Type B pancreatic cell (in vitro differentiated cells): ENCODE measurements at regions not wholly inside any gene's neighbourhood (a gene's known extent, or its start where the extent isn't known, plus 50 kb on each side); places are given as distances from the start of the nearest gene placed in this dataset.

Experiments
- DNase-seq: peaks from one replicate; pipeline ENCODE4 v3.0.0; 2021; ENCODE audit warnings: mixed read lengths; ENCODE audit not compliant: unreplicated experiment; ENCODE audit errors: extremely low spot score
- H3K27ac Mint-ChIP-seq: 2 replicates; pipeline ENCODE4 v1.8.0; 2021; ENCODE audit warnings: mild to moderate bottlenecking, mixed read lengths
- H3K27me3 Mint-ChIP-seq: 2 replicates; pipeline ENCODE4 v1.8.0; 2021; ENCODE audit warnings: mixed read lengths
- H3K36me3 Mint-ChIP-seq: 2 replicates; pipeline ENCODE4 v1.8.0; 2021; ENCODE audit warnings: mixed read lengths
- H3K4me1 Mint-ChIP-seq: one replicate; pipeline ENCODE4 v1.8.0; 2021; ENCODE audit warnings: mixed read lengths; ENCODE audit not compliant: unreplicated experiment
- H3K4me3 Mint-ChIP-seq: 2 replicates; pipeline ENCODE4 v1.8.0; 2021; ENCODE audit warnings: mild to moderate bottlenecking, mixed read lengths
- H3K9me3 Mint-ChIP-seq: 2 replicates; pipeline ENCODE4 v1.8.0; 2021; ENCODE audit warnings: mixed read lengths
- CTCF ChIP-seq: fragments of 200-600 bp; sonication (generic); conservative IDR thresholded peaks from 2 replicates; pipeline ENCODE4 v1.5.0; 2021; ENCODE audit warnings: antibody characterized with exemption, mild to moderate bottlenecking

- Mint-ChIP-seq H3K27ac (no peak overlapping the region), H3K4me1 (peaks cover 3% of the 10 kb centered on the region)
- DNase-seq = no peak
Observed at GRCh38 chr17:51401279-51401678, 140.9 kb downstream of the UTP18 start.

GRCh38 chr17:51402899-51403298 is 142.6 kb downstream of the UTP18 start:
- H3K27me3 Mint-ChIP-seq = peaks cover 15% of the 10 kb centered on the region
- H3K4me1 Mint-ChIP-seq = peaks cover 3% of the 10 kb centered on the region
- H3K9me3 Mint-ChIP-seq = no peaks in the 10 kb centered on the region
- no peak for TF ChIP-seq CTCF
- no peaks in the 10 kb centered on the region for H3K36me3 Mint-ChIP-seq
- no peak overlapping the region for H3K4me3 Mint-ChIP-seq
- no peak for DNase-seq
- no peak overlapping the region for H3K27ac Mint-ChIP-seq

More at GRCh38 chr17:51401279-51401678, 140.9 kb downstream of the UTP18 start:
- Mint-ChIP-seq H3K4me3 (no peak overlapping the region), H3K36me3 (no peaks in the 10 kb centered on the region), H3K27me3 (peaks cover 12% of the 10 kb centered on the region), H3K9me3 (no peaks in the 10 kb centered on the region)
- no peak for TF ChIP-seq CTCF

- Mint-ChIP-seq H3K4me3 (no peak overlapping the region), H3K27ac (no peak overlapping the region), H3K36me3 (no peaks in the 10 kb centered on the region), H3K9me3 (no peaks in the 10 kb centered on the region), H3K4me1 (peaks cover 3% of the 10 kb centered on the region), H3K27me3 (peaks cover 19% of the 10 kb centered on the region)
- no peak for DNase-seq
- no peak for TF ChIP-seq CTCF
Observed at GRCh38 chr17:51407576-51407975, 147.2 kb downstream of the UTP18 start.

- DNase-seq = no peak
- Mint-ChIP-seq H3K36me3 (no peaks in the 10 kb centered on the region), H3K4me3 (no peak overlapping the region), H3K4me1 (no peaks in the 10 kb centered on the region), H3K27ac (no peak overlapping the region), H3K9me3 (no peaks in the 10 kb centered on the region), H3K27me3 (peaks cover 36% of the 10 kb centered on the region)
- TF ChIP-seq CTCF = no peak
Observed at GRCh38 chr17:51419476-51419875, 159.1 kb downstream of the UTP18 start.

DNA sequence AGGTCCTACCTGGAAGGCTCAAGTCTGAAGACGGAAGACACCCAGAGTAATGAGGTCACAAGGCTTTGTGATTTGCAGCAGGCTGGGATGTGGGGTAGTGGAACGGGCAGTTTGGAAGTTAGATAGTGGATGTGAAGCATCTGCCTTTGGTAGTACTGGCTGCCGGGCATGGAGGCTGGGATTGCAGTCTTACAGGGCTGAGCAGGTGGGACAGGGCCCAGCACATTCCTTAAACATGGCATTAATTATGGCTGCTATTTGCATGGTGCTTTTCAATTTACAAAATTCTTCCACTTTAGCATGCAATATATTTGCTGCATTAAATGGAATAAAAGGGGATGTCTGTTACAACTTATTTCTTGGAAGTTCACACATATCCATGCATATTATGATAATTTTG is 161.2 kb downstream of the UTP18 start:
- no peaks in the 10 kb centered on the region for H3K9me3 Mint-ChIP-seq
- no peaks in the 10 kb centered on the region for H3K4me1 Mint-ChIP-seq
- H3K27ac Mint-ChIP-seq = no peak overlapping the region
- H3K4me3 Mint-ChIP-seq = no peak overlapping the region
- no peak for DNase-seq
- no peaks in the 10 kb centered on the region for H3K36me3 Mint-ChIP-seq
- H3K27me3 Mint-ChIP-seq = peaks cover 36% of the 10 kb centered on the region
- TF ChIP-seq CTCF = no peak

- no peak overlapping the region for H3K4me3 Mint-ChIP-seq
- DNase-seq = no peak
- no peaks in the 10 kb centered on the region for H3K9me3 Mint-ChIP-seq
- peaks cover 4% of the 10 kb centered on the region for H3K4me1 Mint-ChIP-seq
- TF ChIP-seq CTCF = no peak
- no peaks in the 10 kb centered on the region for H3K36me3 Mint-ChIP-seq
- peaks cover 29% of the 10 kb centered on the region for H3K27me3 Mint-ChIP-seq
- no peak overlapping the region for H3K27ac Mint-ChIP-seq
Observed at GRCh38 chr17:51422634-51423033, 162.3 kb downstream of the UTP18 start.
